Heart left ventricle (tissue), 13 donors: ENCODE measurements at regions not wholly inside any gene's neighbourhood (a gene's known extent, or its start where the extent isn't known, plus 50 kb on each side); places are given as distances from the start of the nearest gene placed in this dataset.

Experiments used
- CTCF ChIP-seq, 12 donors: fragments of 200-600 bp; sonication (generic) in 4 of 12; IDR thresholded peaks; one replicate each; pipeline versions ENCODE4 v1.5.0 to v1.8.0; 2018 to 2022; ENCODE audit warnings: antibody characterized with exemption in 12 of 12, mild to moderate bottlenecking in 5 of 12
- POLR2A ChIP-seq, 2 donors: fragments of 450-650 bp; IDR thresholded peaks; one replicate each; pipeline ENCODE4 v1.6.1; 2017; ENCODE audit warnings: antibody characterized with exemption in 2 of 2, mild to moderate bottlenecking in 2 of 2, moderate library complexity in 2 of 2
- donor health status: ischemic (EF 13 %, LVEDD 7.1; RV severe dilation, severe dysfunction).
- donor health status: DM: no; HTN: yes; CAD: no.
- donor health status: DM: no; HTN: no; CAD: no.
- donor health status: ischemic (EF 25% LVEDD 6.9; RV normal size, moderate dysfunction).
- donor health status: ischemic (EF 25% LVEDD 5.7; RV mildly dilated, moderate dysfunction).
- donor health status: ischemic (EF 35%, LVEDD 5.7; RV mildly dilated, moderate dysfunction).
- donor health status: nonischemic (EF 11% LVEDD 7.7; RV severe dilation, severe dysfunction).
- donor health status: DM: yes; HTN: yes; CAD: no.
- donor health status: PGD.
- donor health status: ischemic (EF 29% LVEDD 5.4; RV normal size, mild dysfunction).
- donor health status: nonischemic (EF 23%, LVEDD 6.1; RV moderate dilation, normal function).

- TF ChIP-seq CTCF (IDR thresholded peaks at IDR 0.05) (no peak), POLR2A (IDR thresholded peaks at IDR 0.05) (no peak)
Measured at GRCh38 chr14:98923596-98923995, 348.4 kb downstream of the BCL11B start.
